SU-DHL-6 (cell line): ENCODE measurements at regions not wholly inside any gene's neighbourhood (a gene's known extent, or its start where the extent isn't known, plus 50 kb on each side); places are given as distances from the start of the nearest gene placed in this dataset.

Source experiments
- EZH2phosphoT487 ChIP-seq: fragments of 200-600 bp; sonication (generic), shearing (Covaris generic); conservative IDR thresholded peaks from 2 replicates; pipeline ENCODE4 v1.6.1; 2018; ENCODE audit warnings: mild to moderate bottlenecking, antibody characterized with exemption, low read length, moderate library complexity, mixed read lengths
- TF ChIP-seq, protein P1 (sequence below): fragments of 200-600 bp; sonication (generic); IDR thresholded peaks from one replicate; pipeline ENCODE4 v1.5.1; 2017; ENCODE audit warnings: antibody characterized with exemption, mild to moderate bottlenecking, low read length, moderate library complexity; ENCODE audit not compliant: insufficient read depth, poor library complexity, severe bottlenecking

DNA sequence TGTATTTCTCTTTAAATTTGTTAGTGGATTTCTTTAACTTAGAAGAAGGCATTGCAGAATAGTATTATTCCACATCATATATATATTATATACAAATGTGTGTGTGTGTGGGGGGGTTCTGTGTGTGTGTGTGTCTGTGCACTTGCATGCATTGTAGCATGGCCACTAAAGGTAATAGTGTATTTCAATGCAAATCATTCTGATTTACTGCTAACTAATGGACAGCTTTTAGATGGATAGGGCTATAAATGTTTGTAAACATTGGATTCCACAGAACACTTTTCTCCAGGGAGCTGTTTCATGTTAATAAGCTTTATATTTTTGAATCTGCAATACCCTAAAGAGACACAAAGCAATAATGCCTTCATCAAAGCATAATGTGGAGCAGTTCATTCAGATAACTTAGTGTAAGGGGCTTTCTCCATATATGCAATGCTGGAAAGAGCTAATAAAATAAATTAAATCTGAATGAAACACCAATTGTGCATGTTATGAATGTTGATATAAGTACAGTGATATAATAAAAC, 496.7 kb upstream of the CDH9 start:
- TF ChIP-seq, protein P1, sequence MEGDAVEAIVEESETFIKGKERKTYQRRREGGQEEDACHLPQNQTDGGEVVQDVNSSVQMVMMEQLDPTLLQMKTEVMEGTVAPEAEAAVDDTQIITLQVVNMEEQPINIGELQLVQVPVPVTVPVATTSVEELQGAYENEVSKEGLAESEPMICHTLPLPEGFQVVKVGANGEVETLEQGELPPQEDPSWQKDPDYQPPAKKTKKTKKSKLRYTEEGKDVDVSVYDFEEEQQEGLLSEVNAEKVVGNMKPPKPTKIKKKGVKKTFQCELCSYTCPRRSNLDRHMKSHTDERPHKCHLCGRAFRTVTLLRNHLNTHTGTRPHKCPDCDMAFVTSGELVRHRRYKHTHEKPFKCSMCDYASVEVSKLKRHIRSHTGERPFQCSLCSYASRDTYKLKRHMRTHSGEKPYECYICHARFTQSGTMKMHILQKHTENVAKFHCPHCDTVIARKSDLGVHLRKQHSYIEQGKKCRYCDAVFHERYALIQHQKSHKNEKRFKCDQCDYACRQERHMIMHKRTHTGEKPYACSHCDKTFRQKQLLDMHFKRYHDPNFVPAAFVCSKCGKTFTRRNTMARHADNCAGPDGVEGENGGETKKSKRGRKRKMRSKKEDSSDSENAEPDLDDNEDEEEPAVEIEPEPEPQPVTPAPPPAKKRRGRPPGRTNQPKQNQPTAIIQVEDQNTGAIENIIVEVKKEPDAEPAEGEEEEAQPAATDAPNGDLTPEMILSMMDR, result no peak
- no peak for TF ChIP-seq EZH2phosphoT487
